GM12878 (cell line): ENCODE measurements at regions not wholly inside any gene's neighbourhood (a gene's known extent, or its start where the extent isn't known, plus 50 kb on each side); places are given as distances from the start of the nearest gene placed in this dataset.
"Not testable (repeated sequence)": the region's sequence is repeated elsewhere in the genome, so short reads cannot be mapped to it uniquely, and the experiment has no call there.

Experiments
- ATAC-seq: fragments of 200-7000 bp; cut with Tn5 transposase; 3 replicates; pipeline ENCODE4 v1.9.1; 2020; ENCODE audit warnings: mild to moderate bottlenecking, moderate library complexity
- BruUV-seq: library from RNA; stranded (reverse); fragments of 400-500 nt; replicated peaks from 2 replicates; lab custom pipeline; 2021; lab: Mats Ljungman, UMichigan
- CTCF ChIA-PET: fragments of 300-600 bp; sonication (Branson Sonifier 250); formaldehyde crosslinking; extraction: SDS; loops from one replicate; lab custom pipeline; 2021; ENCODE audit warnings: inconsistent platforms; lab: Yijun Ruan, JAX
- POLR2A ChIA-PET: fragments of 350-600 bp; formaldehyde crosslinking; extraction: SDS; loops from one replicate; lab custom pipeline; 2021; ENCODE audit warnings: inconsistent platforms; lab: Charles Lee
- RAD21 ChIA-PET: fragments of 300-600 bp; sonication (Branson Sonifier 250); formaldehyde crosslinking; loops from one replicate; lab custom pipeline; 2023; ENCODE audit warnings: antibody characterized with exemption; ENCODE audit not compliant: unreplicated experiment; lab: Charles Lee
- SMC1A ChIA-PET: fragments of 300-600 bp; sonication (Branson Sonifier 250); formaldehyde crosslinking; loops from one replicate; lab custom pipeline; 2023; ENCODE audit not compliant: unreplicated experiment, uncharacterized antibody; lab: Charles Lee
- DNase-seq: peaks from one replicate; pipeline ENCODE4 v3.0.0-alpha.2; 2011; ENCODE audit warnings: low read depth, low spot score
- FAIRE-seq: peaks from 3 replicates; lab custom pipeline; 2011; peaks lifted over from hg19 to GRCh38; lab: Jason Lieb, UNC
- H2AFZ ChIP-seq: 2 replicates; pipeline ENCODE4 v1.6.0; 2011; ENCODE audit warnings: low read depth, low read length, control low read depth; ENCODE audit not compliant: control insufficient read depth
- H3K27ac ChIP-seq: 2 replicates; pipeline ENCODE4 v1.5.1; 2011; ENCODE audit warnings: control low read depth; ENCODE audit not compliant: control insufficient read depth, insufficient read depth
- H3K27me3 ChIP-seq, 2 experiments: replicated peaks in 1 of 2; 2 replicates each; pipeline versions ENCODE4 v1.6.0 to v1.6.1; 2011; ENCODE audit warnings: low read length in 1 of 2; ENCODE audit not compliant: control insufficient read depth in 2 of 2, insufficient read depth in 2 of 2
- H3K36me3 ChIP-seq, 2 experiments: 2 replicates each; pipeline ENCODE4 v1.5.1; 2011; ENCODE audit warnings: low read length in 1 of 2; ENCODE audit not compliant: control insufficient read depth in 2 of 2, insufficient read depth in 2 of 2
- H3K4me1 ChIP-seq: 2 replicates; pipeline ENCODE4 v1.6.1; 2011; ENCODE audit warnings: mild to moderate bottlenecking, low read length, moderate library complexity, mixed read lengths; ENCODE audit not compliant: control insufficient read depth, insufficient read depth
- H3K4me2 ChIP-seq: 2 replicates; pipeline ENCODE4 v1.6.0; 2011; ENCODE audit warnings: control low read depth; ENCODE audit not compliant: control insufficient read depth, insufficient read depth
- H3K4me3 ChIP-seq: fragments of 200-600 bp; sonication (generic); 2 replicates; pipeline ENCODE4 v1.5.1; 2016
- H3K79me2 ChIP-seq: 2 replicates; pipeline ENCODE4 v1.6.0; 2011; ENCODE audit warnings: low read length; ENCODE audit not compliant: control insufficient read depth, insufficient read depth
- H3K9ac ChIP-seq: 2 replicates; pipeline ENCODE4 v1.8.0; 2011; ENCODE audit warnings: low read length, control low read depth, mixed read lengths; ENCODE audit not compliant: control insufficient read depth, insufficient read depth
- H3K9me3 ChIP-seq: replicated peaks from 3 replicates; pipeline ENCODE4 v1.5.1; 2011; ENCODE audit warnings: mild to moderate bottlenecking, low read length; ENCODE audit not compliant: control insufficient read depth, insufficient read depth
- H4K20me1 ChIP-seq: 2 replicates; pipeline ENCODE4 v1.6.0; 2011; ENCODE audit not compliant: control insufficient read depth, insufficient read depth
- CHD4 ChIP-seq: fragments of 200-600 bp; sonication (generic); IDR thresholded peaks from 2 replicates; pipeline ENCODE4 v1.6.1; 2016; ENCODE audit warnings: mild to moderate bottlenecking
- PBX3 ChIP-seq: IDR thresholded peaks from 2 replicates; pipeline ENCODE4 v1.6.1; 2011; ENCODE audit warnings: mild to moderate bottlenecking, low read depth, low read length, moderate library complexity; ENCODE audit not compliant: insufficient replicate concordance
- SKIL ChIP-seq: fragments of 450-650 bp; IDR thresholded peaks from 2 replicates; pipeline ENCODE4 v1.6.1; 2017; ENCODE audit warnings: mild to moderate bottlenecking, low read depth, inconsistent platforms; ENCODE audit not compliant: poor library complexity, severe bottlenecking
- ZNF592 ChIP-seq: fragments of 450-650 bp; IDR thresholded peaks from 2 replicates; pipeline ENCODE4 v1.6.1; 2017; ENCODE audit warnings: mild to moderate bottlenecking, moderate library complexity
- WGBS: methylation state at CpG from one replicate; pipeline ENCODE4 v1.1.6; 2016; ENCODE audit warnings: low lambda C conversion rate; ENCODE audit not compliant: insufficient replicate concordance, insufficient coverage; ENCODE audit errors: missing lambda C conversion rate; 5-methylcytosine and 5-hydroxymethylcytosine counted together
- in situ Hi-C: fragments of 300-500 bp; cut with MboI; formaldehyde crosslinking; loops from 9 replicates; pipeline ENCODE4 v1.14.3; 2018; ENCODE audit warnings: mixed read lengths
- intact Hi-C: fragments of 100-400 bp; cut with micrococcal nuclease; formaldehyde crosslinking; loops from one replicate; pipeline ENCODE4 v1.14.2; 2022; ENCODE audit not compliant: unreplicated experiment

- no peak for TF ChIP-seq ZNF592
- TF ChIP-seq PBX3: no peak
- TF ChIP-seq SKIL: no peak
- no peak for TF ChIP-seq CHD4
- TF ChIP-seq, all 136 proteins: peak for 0
Observed at GRCh38 chr7:142511374-142511773, 237.9 kb upstream of the PRSS1 start (continued).

- intact Hi-C loops: loop anchor here (1.0 kb wide), 1 partner anchor 38 kb away; no protein-coding TSS in a partner anchor
- in situ Hi-C loops, POLR2A ChIA-PET, H3K36me3 ChIP-seq, BruUV-seq, H2AFZ ChIP-seq, RAD21 ChIA-PET, H3K4me1 ChIP-seq, ATAC-seq, H3K4me3 ChIP-seq, H3K9ac ChIP-seq, H3K9me3 ChIP-seq, H4K20me1 ChIP-seq, H3K4me2 ChIP-seq, H3K27ac ChIP-seq, H3K79me2 ChIP-seq, H3K27me3 ChIP-seq, DNase-seq, CTCF ChIA-PET, FAIRE-seq: not testable (repeated sequence)
- 7% methylated on average over 3 of the region's 3 CpGs for WGBS
- SMC1A ChIA-PET: interaction anchor here (1.0 kb wide), 1 partner anchor 10 kb away, joined by 3 read pairs; no protein-coding TSS in a partner anchor
Observed at GRCh38 chr7:142509235-142509634, 240.0 kb upstream of the PRSS1 start.
